AG09319 (cell line): ENCODE measurements at regions not wholly inside any gene's neighbourhood (a gene's known extent, or its start where the extent isn't known, plus 50 kb on each side); places are given as distances from the start of the nearest gene placed in this dataset.

Experiments
- DNase-seq: peaks from one replicate; pipeline ENCODE4 v3.0.0-alpha.2; 2010; ENCODE audit warnings: low read depth; ENCODE audit errors: extremely low read depth
- CTCF ChIP-seq: IDR thresholded peaks from 2 replicates; pipeline ENCODE4 v1.5.1; 2011; ENCODE audit warnings: low read depth, mild to moderate bottlenecking, inconsistent platforms, low read length, moderate library complexity

DNA sequence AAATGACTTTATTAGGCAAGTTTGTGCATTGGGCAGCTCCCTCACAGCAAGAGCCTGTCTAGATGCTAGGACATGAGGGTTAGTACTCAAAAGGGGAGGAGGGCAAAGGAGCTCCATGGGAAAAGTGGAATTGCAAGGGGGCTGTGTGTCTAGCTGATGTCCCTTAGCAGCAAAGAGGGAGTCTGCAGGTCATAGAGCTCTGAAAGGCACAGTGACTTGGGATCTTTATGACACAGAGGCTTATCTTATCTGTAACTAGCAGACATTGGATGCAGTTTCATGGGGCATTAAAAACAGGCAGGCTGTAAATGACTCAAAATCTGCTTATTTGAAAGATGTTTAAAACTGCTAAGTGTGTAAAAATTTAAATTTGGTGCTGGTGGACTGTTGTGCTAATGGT, 556.2 kb upstream of the FZD8 start:
- no peak for TF ChIP-seq CTCF
- no peak for DNase-seq

- no peak for TF ChIP-seq CTCF
- DNase-seq: no peak
Observed at GRCh38 chr10:36195364-36195763, 553.3 kb upstream of the FZD8 start.

DNA sequence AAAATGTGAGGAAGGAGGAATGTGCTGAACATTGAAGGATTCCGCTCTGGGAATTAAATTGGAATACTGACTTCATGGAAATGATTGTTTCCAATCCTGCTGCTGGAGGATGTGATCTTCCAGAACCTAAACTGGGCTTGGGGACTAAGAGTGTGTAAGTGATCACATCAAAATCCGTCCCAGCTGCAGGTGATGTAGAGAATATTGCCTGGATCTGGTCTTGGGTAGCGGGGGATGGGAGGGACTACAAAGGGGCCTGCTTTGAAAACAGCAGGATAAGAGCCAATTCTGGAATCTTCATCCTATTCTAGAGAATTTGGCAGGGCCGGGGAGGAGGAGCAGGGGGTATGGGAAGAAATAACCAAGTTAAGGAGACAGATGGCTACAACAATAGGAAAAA, 552.2 kb upstream of the FZD8 start:
- no peak for DNase-seq
- no peak for TF ChIP-seq CTCF

DNA sequence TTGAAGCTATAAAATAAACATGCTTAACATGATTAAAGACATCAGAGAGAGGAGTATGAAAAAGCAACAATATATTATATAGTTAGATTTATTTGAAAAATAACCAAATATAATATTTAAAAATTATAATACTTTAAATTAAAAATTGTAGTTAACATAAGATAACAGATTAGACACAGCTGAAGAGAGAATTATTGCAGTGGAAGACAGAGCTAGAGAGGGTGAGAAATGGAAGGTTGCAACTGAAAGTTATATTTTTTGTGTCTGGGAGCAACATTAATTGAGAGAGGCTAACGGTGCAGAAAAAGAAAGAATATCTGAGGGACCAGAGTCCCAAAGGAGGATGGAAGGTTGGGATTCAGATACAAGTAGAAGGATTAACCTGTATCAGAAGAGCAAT, 548.9 kb upstream of the FZD8 start:
- TF ChIP-seq CTCF: no peak
- DNase-seq: no peak

- TF ChIP-seq CTCF: no peak
- no peak for DNase-seq
Observed at GRCh38 chr10:36188461-36188860, 546.4 kb upstream of the FZD8 start.

GRCh38 chr10:36188080-36188453, 546.0 kb upstream of the FZD8 start:
- no peak for TF ChIP-seq CTCF
- no peak for DNase-seq

GRCh38 chr10:36187380-36188079, 545.4 kb upstream of the FZD8 start:
- no peak for DNase-seq
- TF ChIP-seq CTCF: no peak
